Thyroid gland (tissue), 4 donors: ENCODE measurements at regions not wholly inside any gene's neighbourhood (a gene's known extent, or its start where the extent isn't known, plus 50 kb on each side); places are given as distances from the start of the nearest gene placed in this dataset.

Source experiments
- POLR2A ChIP-seq, 2 donors: fragments of 450-650 bp; IDR thresholded peaks; one replicate each; pipeline ENCODE4 v1.6.1; 2017; ENCODE audit warnings: antibody characterized with exemption in 2 of 2, mild to moderate bottlenecking in 2 of 2, moderate library complexity in 1 of 2
- TF ChIP-seq, protein P1 (sequence below), 6 experiments: fragments of 200-600 bp in 3 of 6; fragments of 450-650 bp in 3 of 6; sonication (generic) in 3 of 6; IDR thresholded peaks; one replicate each; pipeline ENCODE4 v1.5.1; 2016 to 2019; ENCODE audit warnings: antibody characterized with exemption in 6 of 6, mild to moderate bottlenecking in 2 of 6, inconsistent platforms in 1 of 6, moderate library complexity in 1 of 6

DNA sequence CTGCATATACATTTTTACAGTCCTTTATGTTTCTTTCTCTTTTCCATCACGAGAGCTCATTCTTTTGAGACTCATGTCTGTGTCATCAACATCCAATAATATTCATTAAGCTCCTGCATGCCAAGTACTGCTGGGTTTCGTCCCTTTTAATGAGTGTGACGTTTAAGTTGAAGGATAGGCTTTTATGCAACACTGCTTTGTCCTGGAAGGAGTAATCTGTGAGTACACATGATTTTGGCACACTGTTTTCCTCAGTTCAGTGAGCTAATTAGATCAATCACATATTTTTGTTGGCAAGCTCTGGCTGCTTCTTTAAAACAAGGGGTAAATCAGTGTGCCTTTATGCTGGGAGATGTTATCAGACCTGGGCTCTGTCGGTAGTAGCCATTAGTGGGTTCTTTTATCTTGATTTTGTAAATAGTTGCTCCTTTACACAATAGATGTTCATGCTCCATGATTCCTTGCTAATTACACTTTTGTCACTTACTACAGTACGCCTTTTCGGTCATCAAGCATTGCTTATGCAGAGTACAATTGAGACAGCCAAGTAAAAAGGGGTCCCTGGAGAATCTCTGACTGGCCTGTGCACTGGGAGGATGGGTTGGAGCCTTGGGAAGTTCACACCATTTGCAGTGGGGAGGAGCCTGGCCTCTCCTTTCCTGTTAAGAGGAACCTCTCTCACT is 132.6 kb downstream of the FHIP1A start:
- no peak for TF ChIP-seq POLR2A (IDR thresholded peaks at IDR 0.05)
- TF ChIP-seq, protein P1, sequence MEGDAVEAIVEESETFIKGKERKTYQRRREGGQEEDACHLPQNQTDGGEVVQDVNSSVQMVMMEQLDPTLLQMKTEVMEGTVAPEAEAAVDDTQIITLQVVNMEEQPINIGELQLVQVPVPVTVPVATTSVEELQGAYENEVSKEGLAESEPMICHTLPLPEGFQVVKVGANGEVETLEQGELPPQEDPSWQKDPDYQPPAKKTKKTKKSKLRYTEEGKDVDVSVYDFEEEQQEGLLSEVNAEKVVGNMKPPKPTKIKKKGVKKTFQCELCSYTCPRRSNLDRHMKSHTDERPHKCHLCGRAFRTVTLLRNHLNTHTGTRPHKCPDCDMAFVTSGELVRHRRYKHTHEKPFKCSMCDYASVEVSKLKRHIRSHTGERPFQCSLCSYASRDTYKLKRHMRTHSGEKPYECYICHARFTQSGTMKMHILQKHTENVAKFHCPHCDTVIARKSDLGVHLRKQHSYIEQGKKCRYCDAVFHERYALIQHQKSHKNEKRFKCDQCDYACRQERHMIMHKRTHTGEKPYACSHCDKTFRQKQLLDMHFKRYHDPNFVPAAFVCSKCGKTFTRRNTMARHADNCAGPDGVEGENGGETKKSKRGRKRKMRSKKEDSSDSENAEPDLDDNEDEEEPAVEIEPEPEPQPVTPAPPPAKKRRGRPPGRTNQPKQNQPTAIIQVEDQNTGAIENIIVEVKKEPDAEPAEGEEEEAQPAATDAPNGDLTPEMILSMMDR (IDR thresholded peaks at IDR 0.05), result no peak
